22Rv1 (cell line): ENCODE measurements at regions not wholly inside any gene's neighbourhood (a gene's known extent, or its start where the extent isn't known, plus 50 kb on each side); places are given as distances from the start of the nearest gene placed in this dataset.

ENCODE experiments used
- CTCF ChIP-seq: fragments of 450-650 bp; IDR thresholded peaks from 2 replicates; pipeline ENCODE4 v1.5.1; 2017; ENCODE audit warnings: mild to moderate bottlenecking
- ZFX ChIP-seq: fragments of 450-650 bp; IDR thresholded peaks from 2 replicates; pipeline ENCODE4 v1.6.1; 2017; ENCODE audit warnings: antibody characterized with exemption, borderline replicate concordance

- TF ChIP-seq CTCF = no peak
- no peak for TF ChIP-seq ZFX
Measured at GRCh38 chr13:79621902-79622301, 140.9 kb downstream of the NDFIP2 start.
